Right atrium auricular region (tissue), 2 donors: ENCODE measurements at regions not wholly inside any gene's neighbourhood (a gene's known extent, or its start where the extent isn't known, plus 50 kb on each side); places are given as distances from the start of the nearest gene placed in this dataset.

Experiments
- DNase-seq: peaks from one replicate; pipeline ENCODE4 v3.0.0-alpha.2; 2019; ENCODE audit warnings: low spot score
- H3K27ac ChIP-seq, 2 donors: fragments of 200-600 bp; sonication (generic); 1 replicate in 1 of 2; 2 replicates in 1 of 2; pipeline ENCODE4 v1.5.1; 2016 to 2019
- H3K27me3 ChIP-seq, 2 donors: fragments of 200-600 bp; sonication (generic); one replicate each; pipeline versions ENCODE4 v1.5.1 to v1.6.0; 2017 to 2019
- H3K36me3 ChIP-seq: fragments of 200-600 bp; sonication (generic); one replicate; pipeline ENCODE4 v1.5.1; 2016
- H3K4me1 ChIP-seq, 2 donors: fragments of 200-600 bp; sonication (generic); one replicate each; pipeline versions ENCODE4 v1.5.1 to v1.6.0; 2017 to 2019
- H3K4me3 ChIP-seq, 2 donors: fragments of 200-600 bp; sonication (generic); 1 replicate in 1 of 2; 2 replicates in 1 of 2; pipeline ENCODE4 v1.5.1; 2017 to 2019; ENCODE audit warnings: mild to moderate bottlenecking in 1 of 2, moderate library complexity in 1 of 2
- H3K9me3 ChIP-seq, 2 donors: fragments of 200-600 bp; sonication (generic); one replicate each; pipeline ENCODE4 v1.5.1; 2019
- CTCF ChIP-seq, 2 donors: fragments of 200-600 bp; sonication (generic); IDR thresholded peaks; one replicate each; pipeline ENCODE4 v1.5.1; 2019; ENCODE audit warnings: antibody characterized with exemption in 2 of 2

- no peak for DNase-seq
- Histone ChIP-seq H3K9me3 (no peaks in the 10 kb centered on the region), H3K27ac (no peak overlapping the region), H3K36me3 (no peaks in the 10 kb centered on the region), H3K4me3 (no peak overlapping the region), H3K4me1 (no peaks in the 10 kb centered on the region), H3K27me3 (no peaks in the 10 kb centered on the region)
- no peak for TF ChIP-seq CTCF (IDR thresholded peaks at IDR 0.05)
Observed at GRCh38 chr12:20967756-20968155, 157.3 kb downstream of the SLCO1B3 start.

- H3K36me3 ChIP-seq, result no peaks in the 10 kb centered on the region
- DNase-seq, result no peak
Observed at GRCh38 chr12:20969766-20970165, 159.3 kb downstream of the SLCO1B3 start.

GRCh38 chr12:20985399-20985798 lies 145.6 kb upstream of the SLCO1B1 start:
- no peak overlapping the region for H3K27ac ChIP-seq

More at GRCh38 chr12:20969766-20970165, 159.3 kb downstream of the SLCO1B3 start:
- TF ChIP-seq CTCF (IDR thresholded peaks at IDR 0.05), result no peak
- H3K9me3 ChIP-seq, result no peaks in the 10 kb centered on the region
- H3K4me1 ChIP-seq, result no peaks in the 10 kb centered on the region
- no peaks in the 10 kb centered on the region for H3K27me3 ChIP-seq
- H3K27ac ChIP-seq, result no peak overlapping the region
- H3K4me3 ChIP-seq, result no peak overlapping the region

GRCh38 chr12:21001778-21002177 lies 129.2 kb upstream of the SLCO1B1 start:
- no peaks in the 10 kb centered on the region for H3K36me3 ChIP-seq
- no peak overlapping the region for H3K4me3 ChIP-seq
- TF ChIP-seq CTCF (IDR thresholded peaks at IDR 0.05), result no peak

More at GRCh38 chr12:20985399-20985798, 145.6 kb upstream of the SLCO1B1 start:
- TF ChIP-seq CTCF (IDR thresholded peaks at IDR 0.05), result no peak
- Histone ChIP-seq H3K4me1 (no peaks in the 10 kb centered on the region), H3K4me3 (no peak overlapping the region), H3K9me3 (peaks cover 0 to 10% of the 10 kb centered on the region in 2 donors), H3K27me3 (no peaks in the 10 kb centered on the region), H3K36me3 (no peaks in the 10 kb centered on the region)
- DNase-seq, result no peak

GRCh38 chr12:21025656-21026055 lies 105.3 kb upstream of the SLCO1B1 start:
- Histone ChIP-seq H3K4me3 (no peak overlapping the region), H3K9me3 (no peaks in the 10 kb centered on the region), H3K4me1 (no peaks in the 10 kb centered on the region), H3K27ac (no peak overlapping the region), H3K27me3 (no peaks in the 10 kb centered on the region), H3K36me3 (no peaks in the 10 kb centered on the region)
- no peak for TF ChIP-seq CTCF (IDR thresholded peaks at IDR 0.05)
- DNase-seq, result no peak

More at GRCh38 chr12:21001778-21002177, 129.2 kb upstream of the SLCO1B1 start:
- Histone ChIP-seq H3K27me3 (no peaks in the 10 kb centered on the region), H3K4me1 (no peaks in the 10 kb centered on the region), H3K9me3 (no peaks in the 10 kb centered on the region), H3K27ac (no peak overlapping the region)
- DNase-seq, result no peak

- H3K27ac ChIP-seq, result no peak overlapping the region
- no peak overlapping the region for H3K4me3 ChIP-seq
- no peaks in the 10 kb centered on the region for H3K27me3 ChIP-seq
- H3K4me1 ChIP-seq, result no peaks in the 10 kb centered on the region
- DNase-seq, result no peak
- H3K9me3 ChIP-seq, result no peaks in the 10 kb centered on the region
- no peaks in the 10 kb centered on the region for H3K36me3 ChIP-seq
- no peak for TF ChIP-seq CTCF (IDR thresholded peaks at IDR 0.05)
Observed at GRCh38 chr12:21026302-21026701, 104.7 kb upstream of the SLCO1B1 start.
